ELR (cell line): ENCODE measurements at regions not wholly inside any gene's neighbourhood (a gene's known extent, or its start where the extent isn't known, plus 50 kb on each side); places are given as distances from the start of the nearest gene placed in this dataset.
A peak's percentile ranks its signal among the peaks of the same experiment; 100 is the strongest.
"Not testable (repeated sequence)": the region's sequence is repeated elsewhere in the genome, so short reads cannot be mapped to it uniquely, and the experiment has no call there.

ENCODE experiments used
- DNase-seq: peaks from one replicate; pipeline ENCODE4 v3.0.0-alpha.2; 2015; ENCODE audit warnings: low read depth

- no peak for DNase-seq
These were observed 473.7 kb upstream of the PODXL start for GRCh38 chr7:132030086-132030568.

- no peak for DNase-seq
These were observed 473.1 kb upstream of the PODXL start for GRCh38 chr7:132029369-132030085.

GRCh38 chr7:132028144-132028920, 471.9 kb upstream of the PODXL start:
- no peak for DNase-seq

GRCh38 chr7:132024290-132024689, 467.9 kb upstream of the PODXL start:
- no peak for DNase-seq

DNA sequence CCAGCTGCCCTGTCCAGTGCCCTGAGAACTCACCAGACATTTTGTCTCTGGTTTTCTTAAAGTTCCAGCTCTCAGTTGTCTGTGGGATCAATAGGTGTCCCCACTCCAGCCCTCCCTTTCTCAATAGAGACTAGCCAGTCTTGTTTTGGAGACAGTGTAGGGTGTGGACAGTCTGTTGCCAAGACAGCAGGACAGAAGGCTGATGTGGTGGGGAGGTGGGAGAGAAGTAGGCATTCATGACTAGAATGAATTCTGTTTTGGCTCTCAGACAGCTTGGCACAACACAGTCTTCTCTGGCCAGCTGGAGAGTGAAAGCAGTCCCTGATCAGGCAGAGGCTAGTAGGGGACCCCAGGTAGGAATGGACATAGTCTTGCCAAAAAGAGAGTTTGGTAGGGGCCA, 467.0 kb upstream of the PODXL start:
- no peak for DNase-seq

- no peak for DNase-seq
These were observed 465.8 kb upstream of the PODXL start for GRCh38 chr7:132022188-132022587.

- DNase-seq = no peak
These were observed 463.3 kb upstream of the PODXL start for GRCh38 chr7:132019703-132020102.

GRCh38 chr7:132009778-132010177, 453.4 kb upstream of the PODXL start:
- no peak for DNase-seq

DNA sequence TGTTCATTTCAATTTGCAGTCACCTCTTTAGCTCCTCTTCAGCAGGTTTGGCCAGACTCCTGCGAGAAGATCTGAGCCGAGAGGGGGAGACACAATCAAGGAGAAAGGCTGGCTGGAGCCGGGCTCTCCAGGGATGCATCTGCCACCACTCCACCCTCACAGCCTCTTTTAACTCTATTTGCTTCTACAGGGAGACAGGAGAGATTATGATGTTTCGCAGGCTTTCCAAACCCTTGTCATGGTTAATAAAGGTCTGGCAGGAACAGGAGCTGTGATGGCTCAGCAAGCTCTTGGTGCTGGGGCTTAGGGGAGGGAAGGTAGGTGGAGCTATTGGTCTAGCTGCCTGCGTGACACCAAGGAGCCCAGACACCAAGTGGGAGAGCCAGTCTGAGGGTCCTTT, 448.1 kb upstream of the PODXL start:
- DNase-seq = peak; percentile 20

DNA sequence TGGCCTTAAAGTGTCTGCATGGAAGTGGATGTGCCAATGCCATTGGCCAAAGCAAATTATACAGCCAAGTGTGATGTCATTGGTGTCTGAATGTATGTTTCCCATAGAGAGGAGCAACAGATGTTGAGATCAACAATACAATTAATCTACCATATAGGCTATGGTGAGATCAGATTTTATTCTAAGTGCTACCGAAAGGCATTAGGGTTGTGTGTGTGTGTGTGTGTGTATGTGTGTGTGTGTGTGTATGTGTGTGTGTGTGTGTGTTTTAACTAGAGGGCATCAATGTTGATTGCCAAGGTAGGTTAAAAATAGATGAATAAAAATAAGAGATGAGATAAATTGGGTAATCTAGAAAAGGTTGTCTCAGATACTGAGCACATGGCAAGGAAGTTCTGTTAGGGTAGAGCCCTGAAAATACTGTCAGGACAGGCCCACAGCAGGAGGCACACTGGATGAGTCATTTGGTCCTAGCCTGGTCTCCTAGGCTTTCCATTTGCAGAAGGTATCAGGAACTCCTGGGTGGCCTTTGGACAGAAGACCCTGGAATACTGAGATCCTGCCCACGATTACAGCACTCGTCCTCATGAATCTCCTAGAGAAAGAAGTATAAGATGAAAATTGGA, 446.0 kb upstream of the PODXL start:
- DNase-seq = no peak

DNA sequence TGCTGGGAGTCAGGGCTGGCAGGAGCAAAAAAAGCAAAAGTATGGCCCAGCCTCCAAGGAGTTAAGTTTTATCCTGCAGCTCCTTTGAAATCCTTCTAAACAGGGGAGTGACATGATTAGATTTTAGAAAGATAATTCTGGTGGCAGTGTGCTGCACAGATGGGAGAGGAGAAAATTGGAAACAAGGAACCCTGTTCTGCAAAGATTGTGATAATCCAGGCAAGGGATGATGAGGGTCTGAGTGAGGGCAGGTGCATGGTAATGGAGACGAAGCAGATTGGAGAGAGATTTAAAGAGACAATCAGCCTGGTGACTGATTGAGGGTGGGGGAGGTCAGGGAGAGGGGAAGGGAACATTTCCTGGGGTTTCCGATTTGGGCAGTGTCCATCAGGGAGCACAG, 444.7 kb upstream of the PODXL start:
- DNase-seq = no peak

- DNase-seq = no peak
These were observed 442.8 kb upstream of the PODXL start for GRCh38 chr7:131999193-131999592.

DNA sequence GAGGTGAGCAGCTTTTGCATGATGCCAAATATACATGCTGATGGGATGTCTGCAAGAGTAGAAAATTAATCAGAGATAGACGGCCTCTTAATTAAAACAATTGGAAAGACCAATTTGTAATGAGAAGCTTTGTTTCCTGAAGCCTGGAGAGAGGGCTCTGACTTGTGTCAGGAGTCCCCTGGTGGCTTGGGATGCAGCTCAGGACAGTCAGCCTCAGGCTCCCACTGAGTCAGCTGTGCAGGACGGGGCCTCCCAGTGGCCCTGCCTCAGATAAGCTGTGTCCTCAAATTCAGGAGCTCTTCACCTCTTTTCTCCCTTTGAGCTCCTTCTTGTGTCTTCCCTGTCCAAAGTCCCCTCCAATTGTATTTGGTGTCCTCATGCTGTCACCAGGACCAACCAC, 438.9 kb upstream of the PODXL start:
- DNase-seq = no peak

- not testable (repeated sequence) for DNase-seq
These were observed 424.6 kb upstream of the PODXL start for GRCh38 chr7:131981069-131981468.

- not testable (repeated sequence) for DNase-seq
These were observed 421.7 kb upstream of the PODXL start for GRCh38 chr7:131978118-131978517.

DNA sequence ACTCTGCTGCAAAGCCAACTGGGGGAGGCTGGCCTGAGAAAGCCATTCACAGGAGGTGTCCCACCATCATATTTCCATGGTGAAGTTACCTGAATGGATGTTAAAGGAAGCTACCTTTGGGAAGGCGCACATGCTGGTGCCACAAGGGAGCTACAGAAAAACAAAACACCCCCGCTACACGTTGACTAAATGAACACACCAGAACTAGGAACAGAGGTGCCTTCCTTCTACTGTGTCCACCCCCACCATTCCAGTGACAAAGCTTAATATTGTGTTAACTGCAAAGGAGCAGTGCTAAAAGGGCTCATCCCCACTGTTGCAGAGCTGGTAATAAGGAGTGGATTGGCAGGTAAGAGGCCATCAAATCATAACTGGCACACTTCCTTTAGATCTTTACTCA, 420.0 kb upstream of the PODXL start:
- DNase-seq = no peak

DNA sequence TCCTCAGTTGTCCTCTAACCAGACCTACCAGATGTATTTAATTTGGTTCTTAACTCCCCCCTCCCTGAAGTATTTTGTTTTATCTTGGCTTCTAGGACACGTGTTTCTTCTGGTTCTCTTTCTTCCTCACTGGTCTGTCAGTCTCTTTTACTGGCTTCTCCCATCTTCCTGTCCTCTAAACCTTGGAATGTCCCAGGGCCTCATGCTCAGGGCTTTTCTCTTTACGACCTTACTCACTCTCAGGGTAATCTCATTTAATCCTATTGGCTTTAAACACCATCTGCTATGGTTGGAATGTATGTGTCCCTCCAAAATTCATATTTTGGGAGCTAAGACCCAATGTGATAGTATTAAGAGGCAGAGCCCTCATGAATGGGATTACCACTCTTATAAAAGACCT, 418.2 kb upstream of the PODXL start:
- DNase-seq = no peak

DNA sequence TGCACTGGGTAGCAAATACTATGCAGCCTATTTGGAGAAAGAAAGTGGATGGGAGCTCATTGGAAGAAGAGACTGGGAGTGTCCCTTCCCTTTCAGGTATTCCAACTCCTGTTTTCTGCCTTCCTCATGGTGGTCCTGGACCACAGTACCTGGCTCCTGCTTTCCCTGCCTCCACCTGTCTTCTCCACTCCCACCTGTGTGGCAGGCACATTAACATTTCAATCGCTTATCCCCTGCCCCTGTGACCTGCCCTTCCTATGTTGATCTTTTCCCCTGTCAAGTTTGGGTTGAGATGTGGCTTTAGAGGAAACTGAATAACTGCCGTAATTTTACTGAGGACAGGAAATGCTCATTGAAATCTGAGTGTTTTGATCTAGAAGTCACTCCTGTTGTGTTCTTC, 415.8 kb upstream of the PODXL start:
- DNase-seq = no peak

- DNase-seq = no peak
These were observed 414.2 kb upstream of the PODXL start for GRCh38 chr7:131970602-131971001.

DNA sequence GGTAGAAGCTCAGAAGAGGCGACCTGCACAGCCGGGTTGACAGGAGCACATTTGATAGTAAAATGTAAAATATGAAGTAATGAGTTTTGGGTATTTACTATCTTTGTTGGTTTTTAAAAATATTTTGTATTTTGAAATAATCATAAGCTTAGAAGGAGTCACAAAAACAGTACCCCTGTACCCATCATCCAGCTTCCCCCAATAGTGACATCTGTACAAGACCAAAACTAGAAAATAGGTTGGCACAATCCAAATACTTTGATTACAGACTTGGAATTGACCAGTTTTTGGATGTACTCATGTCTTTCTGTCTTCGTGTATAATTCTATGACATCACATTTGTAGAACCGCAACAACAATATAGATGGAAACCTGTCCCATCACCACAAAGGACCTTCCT, 413.1 kb upstream of the PODXL start:
- DNase-seq = no peak

DNA sequence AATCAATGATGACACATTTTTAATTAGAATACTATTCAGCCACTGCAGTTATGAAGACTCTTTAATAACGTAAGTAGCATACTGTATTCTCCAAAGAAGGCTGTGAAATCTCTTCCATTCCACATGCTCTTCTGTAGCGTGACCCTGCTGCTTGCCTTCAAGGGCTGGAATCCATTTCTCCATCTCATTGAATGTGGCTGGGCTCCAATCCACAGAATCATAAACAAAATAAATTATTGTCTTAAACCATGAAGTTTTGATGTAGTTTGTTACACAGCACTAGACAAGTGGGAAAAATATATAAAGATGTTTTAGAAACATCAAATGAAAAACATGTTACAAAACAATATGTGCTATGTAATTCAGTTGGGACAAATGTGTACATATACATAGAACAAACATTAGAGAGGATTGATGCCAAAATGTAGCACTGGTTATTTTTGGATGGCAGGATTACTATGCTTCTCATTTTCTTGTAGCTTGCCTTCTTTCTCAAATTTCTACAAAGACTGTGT, 410.8 kb upstream of the PODXL start:
- no peak for DNase-seq

- no peak for DNase-seq
These were observed 407.8 kb upstream of the PODXL start for GRCh38 chr7:131964203-131964602.
